ENCODE measurements at regions not wholly inside any gene's neighbourhood (a gene's known extent, or its start where the extent isn't known, plus 50 kb on each side); places are given as distances from the start of the nearest gene placed in this dataset.

GRCh38 chr10:133008736-133009135, 66.4 kb upstream of the CFAP46 start:
- Histone ChIP-seq H3K27me3 (peaks cover 0 to 23% (median 3%) of the 10 kb centered on the region in 7 donors), H3K4me3 (no peak overlapping the region), H3K9me3 (no peaks in the 10 kb centered on the region), H3K4me1 (peaks cover 0 to 26% (median 8%) of the 10 kb centered on the region in 9 donors), H3K27ac (peak overlapping the region in 5 of 10 donors; percentile 19 to 85 (median 51)), H3K36me3 (no peaks in the 10 kb centered on the region)
- ATAC-seq (no peak), DNase-seq (no peak)
- intact Hi-C loops (cut with DNase I): no loop called here
- 88 to 90% methylated on average over 11 of the region's 11 CpGs for WGBS, 2 donors
- TF ChIP-seq CTCF (IDR thresholded peaks at IDR 0.05): no peak

GRCh38 chr10:133008196-133008595, 65.8 kb upstream of the CFAP46 start:
- no peak overlapping the region for H3K4me3 ChIP-seq
- no peak for TF ChIP-seq CTCF (IDR thresholded peaks at IDR 0.05)
- intact Hi-C loops (cut with DNase I): no loop called here
- ATAC-seq (no peak), DNase-seq (no peak)
- H3K4me1 ChIP-seq: peaks cover 0 to 25% (median 8%) of the 10 kb centered on the region in 9 donors
- WGBS, 2 donors: 78 to 81% methylated on average over 23 of the region's 23 CpGs
- H3K27ac ChIP-seq: peak overlapping the region in 2 of 10 donors; percentile 19 to 60
- H3K27me3 ChIP-seq: peaks cover 0 to 20% (median 4%) of the 10 kb centered on the region in 7 donors
- no peaks in the 10 kb centered on the region for H3K36me3 ChIP-seq
- no peaks in the 10 kb centered on the region for H3K9me3 ChIP-seq

GRCh38 chr10:133007360-133007858, 65.0 kb upstream of the CFAP46 start:
- intact Hi-C loops (cut with DNase I): no loop called here
- Histone ChIP-seq H3K27me3 (peaks cover 0 to 24% (median 8%) of the 10 kb centered on the region in 7 donors), H3K36me3 (no peaks in the 10 kb centered on the region), H3K4me3 (no peak overlapping the region), H3K9me3 (no peaks in the 10 kb centered on the region), H3K4me1 (peaks cover 0 to 17% (median 8%) of the 10 kb centered on the region in 9 donors), H3K27ac (no peak overlapping the region)
- 81 to 89% methylated on average over 12 of the region's 12 CpGs for WGBS, 2 donors
- ATAC-seq: no peak
- peak in 1 of 2 donors; percentile 11 for DNase-seq
- TF ChIP-seq CTCF (IDR thresholded peaks at IDR 0.05): no peak

- no peaks in the 10 kb centered on the region for H3K9me3 ChIP-seq
- H3K27ac ChIP-seq: no peak overlapping the region
- peaks cover 0 to 27% (median 13%) of the 10 kb centered on the region in 7 donors for H3K27me3 ChIP-seq
- DNase-seq: no peak
- intact Hi-C loops (cut with DNase I): no loop called here
- no peaks in the 10 kb centered on the region for H3K36me3 ChIP-seq
- ATAC-seq: no peak
- peaks cover 0 to 16% (median 8%) of the 10 kb centered on the region in 9 donors for H3K4me1 ChIP-seq
- no peak overlapping the region for H3K4me3 ChIP-seq
- 88 to 90% methylated on average over 18 of the region's 18 CpGs for WGBS, 2 donors
- TF ChIP-seq CTCF (IDR thresholded peaks at IDR 0.05): no peak
Measured at GRCh38 chr10:133006806-133007205, 64.4 kb upstream of the CFAP46 start.

All from heart right ventricle (tissue), 16 donors.